ENCODE measurements at regions not wholly inside any gene's neighbourhood (a gene's known extent, or its start where the extent isn't known, plus 50 kb on each side); places are given as distances from the start of the nearest gene placed in this dataset.
"Not testable (repeated sequence)": the region's sequence is repeated elsewhere in the genome, so short reads cannot be mapped to it uniquely, and the experiment has no call there.

DNA sequence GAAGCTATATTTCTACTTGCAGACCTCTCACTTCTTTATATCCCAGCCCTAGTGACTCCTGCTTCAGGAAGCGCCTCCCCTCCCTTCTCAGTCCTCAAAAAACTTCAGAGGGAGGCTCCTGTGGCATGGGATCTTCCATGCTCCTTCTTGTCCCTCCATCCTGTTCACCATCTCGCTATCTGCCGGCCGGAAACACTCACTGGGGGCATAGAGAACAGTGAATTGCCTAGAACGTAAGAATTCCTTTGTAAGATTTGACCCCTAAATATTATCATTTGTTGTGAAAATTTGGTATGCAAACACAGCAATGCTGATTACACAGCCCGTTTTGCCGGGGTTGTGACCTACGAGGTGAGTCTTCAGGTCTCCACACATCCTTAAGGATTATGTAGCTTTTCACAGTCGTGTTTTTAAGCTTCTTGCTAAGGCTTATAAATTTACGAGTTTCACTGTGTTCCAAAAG lies 218.7 kb upstream of the ATP10A start:
- no peak for DNase-seq (ENCODE audit: low read depth in 3 of 3)

DNA sequence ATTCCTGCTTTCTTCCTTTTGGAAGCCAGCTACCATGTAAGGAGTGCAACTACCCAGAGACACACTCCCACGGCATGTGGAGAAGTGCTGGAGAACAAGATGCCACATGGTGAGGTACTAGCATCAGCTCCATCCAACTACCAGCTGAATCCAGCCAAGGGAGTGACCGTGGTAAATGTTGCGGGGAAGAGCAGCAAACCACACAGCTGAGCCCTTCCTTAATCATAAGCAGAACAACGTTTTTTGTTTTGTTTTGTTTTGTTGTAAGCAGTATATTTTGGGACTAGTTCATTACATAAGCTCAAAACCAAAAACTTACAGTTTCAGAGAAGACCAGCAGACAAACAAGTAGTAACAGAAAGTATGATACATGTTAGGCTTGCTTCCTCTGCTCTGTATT lies 212.6 kb upstream of the ATP10A start:
- DNase-seq (ENCODE audit: low read depth in 3 of 3): no peak

DNA sequence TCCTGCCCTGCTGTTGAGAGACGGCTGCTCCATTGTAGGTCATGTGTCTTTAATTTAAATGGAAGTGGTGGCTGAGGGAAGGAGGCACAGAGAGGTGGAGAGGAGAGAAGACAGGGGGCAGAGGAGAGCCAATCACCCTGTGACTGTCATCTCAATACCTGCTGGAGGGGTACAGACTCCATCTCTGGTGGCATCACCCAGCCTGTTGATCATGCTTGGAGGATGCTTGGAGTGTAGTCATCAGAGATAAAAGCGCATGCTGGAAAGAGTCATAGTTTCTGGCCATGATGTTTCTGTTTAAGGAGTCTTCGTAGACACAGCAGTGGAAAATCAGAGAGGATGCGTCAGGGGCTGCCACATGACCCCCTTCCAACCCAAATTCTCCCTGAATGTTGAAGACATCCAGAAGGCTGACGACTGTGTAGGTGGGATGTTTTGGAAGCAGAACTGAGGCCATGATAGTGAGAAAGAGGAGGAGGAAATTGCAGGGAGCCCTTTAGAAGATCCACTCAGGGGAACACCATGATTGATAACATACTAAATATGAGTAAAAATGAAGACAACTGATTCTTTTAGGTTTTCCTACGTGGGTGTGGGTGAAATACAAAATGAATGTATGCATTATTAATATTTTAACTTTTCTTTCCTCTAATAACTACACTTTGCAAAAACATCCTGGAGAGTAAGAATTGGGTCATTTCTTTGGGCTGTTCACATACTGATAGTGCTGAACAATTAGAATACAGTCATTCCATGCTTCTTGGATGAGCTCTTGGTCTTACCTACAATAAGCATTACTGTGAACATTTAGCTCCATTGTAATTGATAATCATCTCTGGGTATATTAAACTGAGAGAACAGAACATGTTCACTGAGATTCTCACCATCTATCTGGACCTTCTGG lies 210.6 kb upstream of the ATP10A start:
- peak in 2 of 3 donors; percentile 16 to 54 for DNase-seq (ENCODE audit: low read depth in 3 of 3)

DNA sequence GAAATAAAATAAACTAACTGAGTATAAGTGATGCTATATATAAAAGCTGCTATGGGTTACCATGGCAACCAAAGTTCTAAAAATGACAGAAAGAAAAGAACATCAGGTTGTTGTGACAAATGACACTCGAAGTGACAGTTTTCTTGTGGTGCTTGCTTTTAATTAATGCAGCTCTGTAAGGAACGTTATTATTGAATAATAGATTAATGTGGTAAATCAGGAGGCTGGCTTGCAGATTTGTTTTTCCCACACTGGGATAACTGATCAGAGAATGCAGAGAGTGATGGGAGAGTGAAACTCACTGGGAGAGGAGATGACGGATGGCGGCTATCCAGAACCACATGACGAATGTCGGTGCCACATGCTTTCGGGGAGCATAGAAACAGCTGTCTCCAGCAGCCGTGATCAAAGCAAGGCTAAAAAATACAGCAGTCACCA lies 207.0 kb upstream of the ATP10A start:
- no peak for DNase-seq (ENCODE audit: low read depth in 3 of 3)

DNA sequence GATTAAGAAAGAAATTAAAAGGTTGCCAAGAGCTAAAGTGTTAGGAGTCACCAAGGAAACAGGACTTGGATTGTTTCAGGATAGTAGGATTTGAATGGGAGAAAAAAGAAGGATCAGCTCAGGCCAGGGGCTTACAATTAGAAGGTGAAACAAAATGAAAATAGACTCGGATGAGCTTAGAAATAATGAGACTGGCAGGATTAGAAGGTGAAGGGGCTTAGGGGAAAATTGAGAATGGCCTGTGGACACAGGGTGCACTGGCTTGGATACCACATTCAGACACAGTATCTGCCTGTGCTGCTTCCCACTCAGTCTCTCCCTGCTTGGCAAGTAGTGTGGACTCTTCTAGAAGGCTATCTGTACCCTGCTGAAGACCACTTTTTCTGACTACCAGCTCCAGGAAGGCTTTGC lies 206.1 kb upstream of the ATP10A start:
- DNase-seq (ENCODE audit: low read depth in 3 of 3): no peak

DNA sequence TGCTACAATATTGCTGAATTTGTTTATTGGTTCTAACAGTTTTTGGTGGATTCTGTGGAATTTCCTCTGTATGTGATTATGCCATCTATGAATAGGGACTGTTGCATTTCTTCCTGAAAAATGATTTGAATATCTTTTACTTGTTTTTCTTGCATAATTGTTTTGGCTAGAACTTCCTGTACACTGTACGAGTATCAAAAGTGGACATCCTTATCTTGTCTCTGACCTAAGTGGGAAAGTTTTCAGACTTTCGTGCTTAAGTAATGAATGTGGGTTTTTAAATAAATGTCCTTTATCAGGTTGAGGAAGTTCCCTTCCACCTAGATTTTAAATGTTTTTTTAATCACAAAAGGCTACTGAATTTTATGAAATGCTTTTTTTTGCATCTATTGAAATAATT lies 203.8 kb upstream of the ATP10A start:
- DNase-seq (ENCODE audit: low read depth in 3 of 3): no peak

DNA sequence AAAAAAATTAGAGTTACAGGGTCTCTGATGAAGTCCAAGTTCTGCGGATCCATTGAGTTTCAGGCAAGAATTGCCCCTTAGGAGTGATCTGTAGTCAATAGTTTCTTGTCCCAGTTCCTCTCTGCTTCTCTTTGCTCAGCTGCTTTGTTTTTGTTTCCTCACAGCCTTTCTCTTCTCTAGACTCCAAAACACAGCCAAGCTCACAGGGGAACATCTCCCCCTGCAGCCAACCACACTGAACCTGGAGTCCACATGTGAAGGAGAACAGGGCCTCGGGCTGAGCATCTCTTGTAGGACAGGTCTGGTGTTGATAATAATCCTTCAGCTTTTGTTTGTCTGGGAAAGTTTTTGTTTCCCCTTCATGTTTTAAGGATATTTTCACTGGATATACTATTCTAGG lies 202.6 kb upstream of the ATP10A start:
- DNase-seq (ENCODE audit: low read depth in 3 of 3): no peak

DNA sequence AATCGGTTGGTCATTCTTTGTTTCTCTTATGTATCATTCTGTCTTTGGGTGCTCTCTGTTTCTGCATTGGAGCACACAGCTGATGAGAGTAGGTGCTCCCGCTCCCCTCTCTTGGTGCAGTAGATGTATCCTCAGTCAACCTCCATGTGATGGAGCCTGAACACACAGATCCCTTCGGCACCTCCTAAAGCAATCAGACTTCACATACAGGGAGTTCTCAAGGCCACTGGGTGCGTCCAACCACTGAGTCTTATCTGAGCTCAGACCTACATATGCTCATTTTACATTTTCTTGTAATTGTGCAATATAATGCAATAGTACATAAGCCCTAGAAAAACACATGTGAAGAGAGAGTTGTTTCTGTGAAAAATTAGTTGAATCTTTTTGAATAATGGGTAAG lies 198.1 kb upstream of the ATP10A start:
- DNase-seq (ENCODE audit: low read depth in 3 of 3): no peak

DNA sequence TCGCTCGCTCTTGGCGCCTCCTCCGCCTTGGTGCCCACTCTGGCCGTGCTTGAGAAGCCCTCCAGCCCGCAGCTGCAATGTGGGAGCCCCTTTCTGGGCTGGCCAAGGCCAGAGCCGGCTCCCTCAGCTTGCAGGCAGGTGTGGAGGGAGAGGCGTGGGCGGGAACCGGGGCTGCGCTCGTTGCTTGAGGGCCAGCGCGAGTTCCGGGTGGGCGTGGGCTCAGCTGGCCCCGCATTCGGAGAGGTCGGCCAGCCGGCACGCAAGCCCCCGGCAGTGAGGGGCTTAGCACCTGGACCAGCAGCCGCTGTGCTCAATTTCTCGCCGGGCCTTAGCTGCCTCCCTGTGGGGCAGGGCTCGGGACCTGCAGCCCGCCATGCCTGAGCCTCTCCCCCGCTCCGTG lies 193.6 kb upstream of the ATP10A start:
- not testable (repeated sequence) for DNase-seq (ENCODE audit: low read depth in 3 of 3)

DNA sequence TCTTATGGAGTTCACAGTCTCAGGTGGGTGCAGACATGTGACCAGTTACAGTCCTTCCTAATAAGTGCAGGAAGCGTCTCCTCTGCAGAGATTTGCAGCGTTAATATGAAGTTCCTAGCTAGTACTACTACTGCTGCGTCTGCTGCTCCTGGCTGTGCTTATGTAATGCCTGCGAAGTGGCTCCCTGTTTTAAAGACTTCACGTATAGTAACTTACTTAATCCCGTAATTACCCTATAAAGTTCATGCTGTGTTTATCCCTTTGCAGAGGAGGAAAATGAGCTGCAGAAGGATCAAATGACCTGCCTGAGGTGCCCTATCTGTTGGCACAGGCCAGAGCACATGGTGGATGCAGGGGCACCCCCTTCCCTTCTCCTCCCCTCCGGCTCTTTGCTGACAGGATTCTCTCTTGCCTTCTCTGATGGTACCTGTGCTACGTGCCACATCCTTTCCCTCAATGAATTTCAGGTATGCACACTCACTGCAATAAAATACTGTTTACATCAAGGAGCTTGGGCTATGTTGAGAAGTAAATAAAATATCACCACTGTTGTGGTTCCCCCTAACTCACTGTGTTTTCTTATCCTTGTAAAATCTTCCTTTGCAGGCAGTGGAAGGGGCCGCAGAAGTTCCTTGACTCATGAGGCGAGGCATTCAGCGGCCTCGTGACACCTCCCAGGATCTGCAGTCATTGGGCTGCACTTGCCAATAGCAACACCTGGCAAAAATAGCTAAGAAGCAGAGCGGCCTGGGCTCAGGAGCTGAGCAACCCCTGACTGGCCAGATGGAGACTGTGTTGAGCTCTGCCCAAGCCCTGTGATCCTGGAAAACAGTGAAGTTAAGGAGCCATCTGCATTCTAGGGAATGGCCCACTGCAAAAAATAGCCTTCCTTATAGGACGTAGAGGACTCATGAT lies 188.9 kb upstream of the ATP10A start:
- DNase-seq (ENCODE audit: low read depth in 3 of 3): no peak

DNA sequence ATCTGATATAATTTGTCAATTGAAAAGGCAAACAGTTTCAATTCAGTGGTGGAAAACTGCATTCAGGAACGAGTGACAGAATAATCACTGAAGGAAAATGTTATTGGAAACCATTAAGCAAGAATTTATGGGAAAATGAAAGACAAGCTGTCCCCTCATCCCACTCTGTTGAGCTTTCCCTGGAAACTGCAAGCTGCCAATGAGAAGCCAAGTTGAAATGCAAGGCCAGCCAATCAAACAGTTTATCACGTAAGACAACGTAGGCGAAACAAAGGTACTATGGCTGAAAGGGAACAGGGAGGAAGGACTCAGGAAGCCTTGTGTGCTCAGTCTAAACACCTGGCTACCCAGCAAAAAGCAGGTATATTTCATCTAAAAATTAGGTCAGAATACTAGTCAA lies 187.9 kb upstream of the ATP10A start:
- no peak for DNase-seq (ENCODE audit: low read depth in 3 of 3)

DNA sequence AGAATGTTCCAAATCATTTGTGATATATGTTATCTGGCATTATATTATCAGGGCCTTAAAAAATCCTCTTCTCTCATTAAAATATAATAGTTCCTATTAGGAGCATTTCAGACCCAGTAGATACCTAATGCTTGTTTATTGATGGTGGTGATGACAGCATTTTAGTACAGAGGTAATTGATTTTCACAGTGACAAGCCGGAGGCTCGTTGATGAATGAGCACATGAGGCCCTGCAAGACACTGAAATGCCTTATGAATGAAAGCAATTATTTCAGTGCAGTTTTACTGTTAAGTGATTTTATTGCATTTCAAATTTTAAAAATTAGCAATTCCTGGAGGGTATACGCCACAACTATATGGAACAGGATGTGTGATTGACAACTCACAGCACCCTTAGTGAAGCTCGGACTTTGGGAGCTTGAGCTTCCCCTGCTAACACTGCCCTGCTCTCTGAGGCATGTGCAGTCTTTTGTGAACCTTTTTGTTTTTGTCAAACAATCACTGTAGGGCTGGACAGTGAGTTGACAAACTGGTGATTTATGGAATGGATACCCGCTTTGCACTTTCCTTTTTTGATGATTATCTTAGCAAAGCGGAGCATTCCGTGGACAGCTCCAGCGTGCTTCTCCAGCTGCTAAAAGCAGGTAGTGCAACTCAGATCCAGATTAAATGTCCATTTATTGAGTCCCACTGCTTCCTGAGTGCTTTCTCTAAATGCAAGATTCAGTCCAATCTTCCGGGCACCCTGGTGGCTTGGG lies 187.0 kb upstream of the ATP10A start:
- DNase-seq (ENCODE audit: low read depth in 3 of 3): no peak

DNA sequence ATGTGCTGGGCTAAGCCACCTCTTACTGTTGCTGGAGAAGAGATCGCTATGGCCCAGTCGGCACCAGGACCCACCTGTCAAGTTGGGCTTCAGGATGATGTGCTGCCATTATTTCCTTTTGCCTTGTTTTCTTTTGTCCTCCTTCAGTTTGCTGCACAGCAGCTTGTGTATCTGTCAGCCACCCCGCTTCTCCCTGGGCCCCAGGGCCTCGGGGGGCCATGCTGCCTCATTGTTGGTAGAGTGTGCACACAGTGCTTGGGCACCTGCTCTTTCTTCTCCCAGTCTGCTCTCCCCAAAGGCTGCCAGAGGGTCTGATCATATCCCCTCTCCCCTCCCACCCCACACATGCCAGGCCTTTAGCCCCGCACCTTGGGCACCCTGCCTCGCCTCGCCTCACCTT lies 185.5 kb upstream of the ATP10A start:
- DNase-seq (ENCODE audit: low read depth in 3 of 3): no peak

DNA sequence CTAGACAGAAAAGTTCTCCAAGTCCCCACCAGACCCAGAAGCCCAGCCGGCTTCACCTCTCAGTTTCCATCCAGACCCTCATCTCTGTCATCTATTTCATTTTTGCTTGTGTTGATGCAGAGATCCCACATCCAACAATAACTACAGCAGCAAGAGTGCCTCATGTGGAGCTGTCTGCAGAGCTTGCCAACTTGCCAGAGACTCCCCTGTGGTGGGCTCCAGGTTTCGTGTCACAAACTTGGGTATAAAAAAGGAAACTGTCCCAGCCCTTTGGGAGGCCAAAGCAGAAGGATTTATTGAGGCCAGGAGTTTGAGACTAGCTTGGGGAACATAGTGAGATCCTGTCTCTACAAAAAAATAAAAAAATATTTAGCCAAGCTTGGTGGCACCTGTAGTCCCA lies 182.4 kb upstream of the ATP10A start:
- no peak for DNase-seq (ENCODE audit: low read depth in 3 of 3)

DNA sequence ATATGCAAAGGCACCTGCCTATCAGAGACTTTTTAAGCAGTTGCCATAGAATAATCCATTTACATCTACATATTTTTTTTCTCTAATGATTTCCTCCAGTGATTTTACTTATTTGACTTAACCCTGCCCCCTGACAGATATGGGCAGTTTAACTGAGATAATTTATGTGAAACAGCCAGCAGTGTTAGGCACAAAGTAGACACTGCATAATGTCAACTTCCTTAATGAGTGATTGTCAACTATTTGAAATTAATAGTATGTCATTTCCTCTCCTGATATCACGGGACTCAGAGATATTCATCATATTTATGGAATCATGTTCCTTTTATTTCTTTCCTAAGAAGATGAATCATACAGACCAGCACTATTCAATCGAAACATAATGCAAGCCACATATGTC lies 179.9 kb upstream of the ATP10A start:
- DNase-seq (ENCODE audit: low read depth in 3 of 3): no peak

DNA sequence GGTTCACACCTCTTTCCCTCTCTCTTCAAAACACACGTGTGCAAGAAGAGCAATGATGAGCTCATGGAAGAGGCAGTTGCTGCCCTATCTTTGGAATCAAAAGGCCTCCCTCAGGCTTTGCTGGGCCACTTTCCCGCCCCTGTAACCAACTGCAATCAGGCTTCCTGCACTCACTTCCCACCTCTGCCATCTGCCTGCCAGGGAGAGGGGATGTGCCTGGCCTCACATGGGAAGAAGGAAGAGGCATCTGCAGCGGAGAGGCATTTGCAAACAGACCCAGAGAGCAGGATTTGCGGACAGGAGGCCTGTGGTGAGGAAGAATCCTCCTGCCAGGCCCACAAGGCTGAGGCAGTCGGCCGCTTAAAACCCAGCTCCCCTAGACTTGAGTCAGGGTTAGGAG lies 175.6 kb upstream of the ATP10A start:
- no peak for DNase-seq (ENCODE audit: low read depth in 3 of 3)

DNA sequence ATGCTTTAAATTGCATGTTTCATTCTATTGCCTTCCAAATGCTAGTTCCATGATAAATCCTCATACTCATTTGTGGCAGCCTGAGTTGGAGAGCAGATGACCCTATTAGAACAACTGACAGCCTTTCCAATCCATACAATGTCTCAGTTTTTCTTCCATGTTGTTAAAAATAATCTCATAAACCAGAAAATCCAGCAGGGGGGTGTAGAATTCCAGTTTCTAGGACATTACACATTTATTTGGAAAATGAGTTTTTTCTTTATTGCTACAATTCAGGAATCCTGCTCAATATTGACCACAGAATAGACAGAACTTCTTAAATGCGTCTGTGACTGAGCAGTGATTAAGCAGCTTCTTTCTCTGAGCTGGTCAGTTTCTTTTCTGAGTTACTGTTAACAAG lies 174.2 kb upstream of the ATP10A start:
- no peak for DNase-seq (ENCODE audit: low read depth in 3 of 3)

DNA sequence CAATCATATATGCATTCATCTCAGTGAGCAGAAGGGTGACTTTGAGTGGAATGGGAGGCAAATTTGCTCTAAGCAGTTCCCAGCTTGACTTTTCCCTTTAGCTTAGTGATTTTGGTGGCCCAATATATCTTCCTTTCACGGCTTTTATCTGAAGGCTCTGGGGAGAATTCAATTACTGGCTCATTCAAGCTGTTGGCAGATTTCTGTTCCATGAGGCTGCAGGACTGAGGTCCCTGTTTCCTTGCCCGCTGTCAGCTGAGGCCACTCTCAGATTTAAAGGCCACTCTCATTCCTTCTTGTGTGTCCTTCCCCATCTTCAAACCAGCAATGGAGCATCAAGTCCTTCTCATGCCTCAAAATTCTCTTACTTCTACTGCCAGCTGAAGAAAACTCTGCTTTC lies 170.4 kb upstream of the ATP10A start:
- DNase-seq (ENCODE audit: low read depth in 3 of 3): no peak

DNA sequence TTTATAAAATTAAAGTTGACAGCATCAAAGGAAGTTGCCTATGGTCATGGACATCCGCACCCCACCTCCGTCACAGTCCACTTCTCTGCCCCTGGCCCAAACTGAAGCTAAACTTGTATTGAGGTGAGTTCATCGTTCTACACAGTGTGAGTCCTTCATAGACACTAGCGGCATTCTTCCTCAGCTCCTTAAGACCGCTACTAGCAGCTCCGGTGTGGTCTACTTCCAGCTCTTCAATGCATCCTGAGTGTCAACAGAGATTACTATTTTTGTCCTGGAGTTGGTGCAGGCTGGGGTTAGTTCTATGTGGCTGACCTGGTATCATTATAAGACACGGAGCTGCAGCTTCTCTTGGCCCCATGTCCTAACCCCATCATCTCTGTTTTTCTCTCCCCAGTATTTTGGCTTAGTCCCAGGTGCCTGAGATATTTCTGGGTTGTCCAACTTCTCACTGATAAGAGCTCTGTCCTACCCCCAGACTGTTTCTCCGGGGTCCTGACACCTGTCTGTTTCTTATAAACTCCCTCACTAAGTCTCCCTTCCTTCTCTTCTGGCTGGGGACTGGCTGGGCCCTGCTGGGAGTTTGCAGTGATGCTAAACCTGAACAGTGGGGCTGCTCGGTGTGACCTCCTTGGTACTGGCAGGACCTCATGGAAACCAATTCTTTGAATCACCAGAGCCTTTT lies 169.2 kb upstream of the ATP10A start:
- DNase-seq (ENCODE audit: low read depth in 3 of 3): no peak

DNA sequence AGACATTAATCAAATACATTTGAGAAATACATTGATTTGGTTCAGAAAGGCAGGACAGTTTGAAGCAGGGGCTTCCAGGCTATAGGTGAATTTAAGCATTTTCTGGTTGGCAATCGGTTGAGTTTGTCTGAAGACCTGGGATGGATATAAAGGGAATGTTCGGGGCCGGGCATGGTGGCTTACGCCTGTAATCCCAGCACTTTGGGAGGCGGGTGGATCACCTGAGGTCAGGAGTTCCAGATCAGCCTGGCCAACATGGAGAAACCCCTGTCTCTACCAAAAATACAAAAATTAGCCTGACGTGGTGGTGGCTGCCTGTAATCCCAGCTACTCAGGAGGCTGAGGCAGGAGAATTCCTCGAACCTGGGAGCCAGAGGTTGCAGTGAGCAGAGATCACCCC lies 166.5 kb upstream of the ATP10A start:
- DNase-seq (ENCODE audit: low read depth in 3 of 3): not testable (repeated sequence)

DNA sequence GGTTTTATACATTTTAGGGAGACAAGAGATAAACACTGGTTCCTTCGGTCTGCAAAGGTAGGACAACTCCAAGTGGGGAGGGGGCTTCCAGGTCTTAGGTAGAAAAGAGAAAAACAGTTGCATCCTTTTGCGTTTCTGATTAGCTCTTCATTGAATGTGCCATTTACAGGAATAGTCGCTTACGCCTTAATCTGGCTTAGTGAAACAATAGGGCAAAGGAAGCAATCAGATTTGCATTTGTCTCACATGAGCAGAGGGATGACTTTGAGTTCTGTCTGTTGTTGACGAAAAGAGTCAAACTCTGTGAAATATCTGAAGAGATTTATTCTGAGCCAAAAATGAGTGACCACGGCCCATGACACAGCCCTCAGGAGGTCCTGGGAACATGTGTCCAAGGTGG lies 166.0 kb upstream of the ATP10A start:
- no peak for DNase-seq (ENCODE audit: low read depth in 3 of 3)
